ENCODE measurements at regions not wholly inside any gene's neighbourhood (a gene's known extent, or its start where the extent isn't known, plus 50 kb on each side); places are given as distances from the start of the nearest gene placed in this dataset.
"Not testable (repeated sequence)": the region's sequence is repeated elsewhere in the genome, so short reads cannot be mapped to it uniquely, and the experiment has no call there.

DNA sequence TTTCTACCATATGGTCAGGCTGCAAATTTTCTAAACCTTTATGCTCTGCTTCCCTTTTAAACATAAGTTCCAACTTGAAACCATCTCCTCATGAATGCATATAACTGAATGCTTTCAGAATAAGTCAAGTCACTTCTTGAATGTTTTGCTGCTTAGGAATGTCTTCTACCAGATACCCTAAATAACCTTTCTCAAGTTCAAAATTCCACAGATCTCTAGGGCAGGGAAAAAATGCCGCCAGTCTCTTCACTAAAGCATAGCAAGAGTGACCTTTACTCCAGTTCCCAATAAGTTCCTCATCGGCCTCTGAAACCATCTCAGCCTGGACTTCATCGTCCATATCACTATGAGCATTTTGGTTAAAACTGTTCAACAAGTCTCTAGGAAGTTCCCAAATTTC, 1011.2 kb upstream of the CITED2 start:
- TF ChIP-seq, protein P1, sequence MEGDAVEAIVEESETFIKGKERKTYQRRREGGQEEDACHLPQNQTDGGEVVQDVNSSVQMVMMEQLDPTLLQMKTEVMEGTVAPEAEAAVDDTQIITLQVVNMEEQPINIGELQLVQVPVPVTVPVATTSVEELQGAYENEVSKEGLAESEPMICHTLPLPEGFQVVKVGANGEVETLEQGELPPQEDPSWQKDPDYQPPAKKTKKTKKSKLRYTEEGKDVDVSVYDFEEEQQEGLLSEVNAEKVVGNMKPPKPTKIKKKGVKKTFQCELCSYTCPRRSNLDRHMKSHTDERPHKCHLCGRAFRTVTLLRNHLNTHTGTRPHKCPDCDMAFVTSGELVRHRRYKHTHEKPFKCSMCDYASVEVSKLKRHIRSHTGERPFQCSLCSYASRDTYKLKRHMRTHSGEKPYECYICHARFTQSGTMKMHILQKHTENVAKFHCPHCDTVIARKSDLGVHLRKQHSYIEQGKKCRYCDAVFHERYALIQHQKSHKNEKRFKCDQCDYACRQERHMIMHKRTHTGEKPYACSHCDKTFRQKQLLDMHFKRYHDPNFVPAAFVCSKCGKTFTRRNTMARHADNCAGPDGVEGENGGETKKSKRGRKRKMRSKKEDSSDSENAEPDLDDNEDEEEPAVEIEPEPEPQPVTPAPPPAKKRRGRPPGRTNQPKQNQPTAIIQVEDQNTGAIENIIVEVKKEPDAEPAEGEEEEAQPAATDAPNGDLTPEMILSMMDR (IDR thresholded peaks at IDR 0.05; ENCODE audit: borderline replicate concordance): no peak

DNA sequence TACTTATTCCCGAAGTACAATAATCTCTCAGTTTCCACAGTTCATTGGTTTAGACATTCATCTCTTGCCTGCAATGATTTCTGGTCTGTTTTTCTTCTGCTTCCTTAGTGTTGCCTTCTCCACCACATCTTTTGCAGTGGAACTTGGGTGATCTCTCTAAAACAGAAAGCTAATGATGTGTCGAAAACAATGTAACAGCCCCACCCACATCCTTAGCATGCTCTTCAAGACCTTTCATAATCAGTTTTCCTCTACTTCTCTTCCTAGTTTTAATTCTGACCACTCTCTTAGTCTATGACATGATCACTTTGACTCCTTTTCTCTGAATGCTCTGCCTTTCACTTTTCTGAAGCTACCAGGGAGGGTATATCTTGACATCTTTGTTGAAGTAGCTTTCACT, 1007.9 kb upstream of the CITED2 start:
- Histone ChIP-seq H3K36me3 (no peaks in the 10 kb centered on the region), H3K27ac (replicated peaks) (no peak overlapping the region), H3K9me3 (replicated peaks) (no peaks in the 10 kb centered on the region), H3K27me3 (ENCODE audit: low read depth) (no peaks in the 10 kb centered on the region), H3K4me1 (no peaks in the 10 kb centered on the region), H3K4me3 (no peak overlapping the region)
- intact Hi-C loops (cut with micrococcal nuclease): no loop called here
- no peak for DNase-seq
- TF ChIP-seq, protein P1 (IDR thresholded peaks at IDR 0.05; ENCODE audit: borderline replicate concordance): no peak

More for the DNA sequence above, 1011.2 kb upstream of the CITED2 start:
- Histone ChIP-seq H3K36me3 (no peaks in the 10 kb centered on the region), H3K27ac (replicated peaks) (no peak overlapping the region), H3K9me3 (replicated peaks) (no peaks in the 10 kb centered on the region), H3K4me1 (no peaks in the 10 kb centered on the region), H3K4me3 (no peak overlapping the region), H3K27me3 (ENCODE audit: low read depth) (no peaks in the 10 kb centered on the region)
- intact Hi-C loops (cut with micrococcal nuclease): no loop called here
- DNase-seq: no peak

- Histone ChIP-seq H3K4me1 (no peaks in the 10 kb centered on the region), H3K9me3 (replicated peaks) (no peaks in the 10 kb centered on the region), H3K4me3 (no peak overlapping the region), H3K36me3 (no peaks in the 10 kb centered on the region), H3K27me3 (ENCODE audit: low read depth) (no peaks in the 10 kb centered on the region), H3K27ac (replicated peaks) (no peak overlapping the region)
- TF ChIP-seq, protein P1 (IDR thresholded peaks at IDR 0.05; ENCODE audit: borderline replicate concordance): no peak
- DNase-seq: no peak
- intact Hi-C loops (cut with micrococcal nuclease): no loop called here
These were observed 1006.2 kb upstream of the CITED2 start for GRCh38 chr6:140380427-140381218.

DNA sequence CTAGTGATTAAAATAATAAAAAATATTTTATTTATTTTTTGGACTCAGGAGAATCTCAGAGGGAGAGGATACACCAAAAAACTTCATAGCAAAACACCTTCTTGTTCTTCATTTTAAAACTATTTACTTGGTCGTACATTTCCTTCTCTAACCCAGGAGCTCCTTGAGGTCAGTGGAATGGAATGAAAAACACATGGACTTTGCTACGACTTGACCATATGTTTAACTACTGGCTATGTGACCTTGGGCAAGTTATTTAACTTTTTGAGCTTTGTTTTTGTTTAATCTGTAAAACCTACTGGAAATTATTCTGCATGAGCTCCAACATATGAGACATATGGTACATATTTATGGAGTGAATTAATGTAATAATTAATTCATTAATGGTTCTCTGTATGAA, 1005.5 kb upstream of the CITED2 start:
- no peaks in the 10 kb centered on the region for H3K36me3 ChIP-seq
- no peak overlapping the region for H3K4me3 ChIP-seq
- TF ChIP-seq, protein P1 (IDR thresholded peaks at IDR 0.05; ENCODE audit: borderline replicate concordance): no peak
- intact Hi-C loops (cut with micrococcal nuclease): no loop called here
- no peaks in the 10 kb centered on the region for H3K9me3 ChIP-seq (replicated peaks)
- H3K4me1 ChIP-seq: no peaks in the 10 kb centered on the region
- no peaks in the 10 kb centered on the region for H3K27me3 ChIP-seq (ENCODE audit: low read depth)
- H3K27ac ChIP-seq (replicated peaks): no peak overlapping the region
- DNase-seq: no peak

DNA sequence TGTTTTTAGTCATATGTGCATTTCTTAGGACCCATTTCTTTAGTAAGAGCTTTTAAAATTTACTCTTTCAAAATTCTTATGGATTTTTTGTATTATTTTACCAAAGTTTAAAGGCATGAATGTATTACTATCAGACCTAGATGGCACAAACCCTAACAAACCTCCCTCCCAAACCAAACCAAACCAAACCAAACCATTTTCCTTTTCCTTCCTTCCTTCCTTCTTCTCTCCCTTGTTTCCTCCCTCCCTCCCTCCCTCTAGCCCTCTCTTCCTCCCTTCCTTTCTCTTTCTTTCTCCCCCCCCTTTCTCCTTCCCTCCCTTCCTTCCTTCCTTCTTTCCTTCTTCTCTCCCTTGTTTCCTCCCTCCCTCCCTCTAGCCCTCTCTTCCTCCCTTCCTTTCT, 1001.8 kb upstream of the CITED2 start:
- no peak overlapping the region for H3K4me3 ChIP-seq
- intact Hi-C loops (cut with micrococcal nuclease): no loop called here
- no peaks in the 10 kb centered on the region for H3K27me3 ChIP-seq (ENCODE audit: low read depth)
- DNase-seq: no peak
- TF ChIP-seq, protein P1 (IDR thresholded peaks at IDR 0.05; ENCODE audit: borderline replicate concordance): no peak
- H3K4me1 ChIP-seq: peaks cover 5% of the 10 kb centered on the region
- no peaks in the 10 kb centered on the region for H3K9me3 ChIP-seq (replicated peaks)
- no peaks in the 10 kb centered on the region for H3K36me3 ChIP-seq
- no peak overlapping the region for H3K27ac ChIP-seq (replicated peaks)

GRCh38 chr6:140373728-140374127, 999.3 kb upstream of the CITED2 start:
- H3K36me3 ChIP-seq; H3K27me3 ChIP-seq (ENCODE audit: low read depth); H3K9me3 ChIP-seq (replicated peaks); intact Hi-C loops (cut with micrococcal nuclease); H3K27ac ChIP-seq (replicated peaks); DNase-seq; H3K4me3 ChIP-seq: not testable (repeated sequence)
- peaks cover 11% of the 10 kb centered on the region for H3K4me1 ChIP-seq
